Endothelial cell (in vitro differentiated cells): ENCODE measurements at regions not wholly inside any gene's neighbourhood (a gene's known extent, or its start where the extent isn't known, plus 50 kb on each side); places are given as distances from the start of the nearest gene placed in this dataset.

Source experiments
- DNase-seq: peaks from one replicate; pipeline ENCODE4 v3.0.0; 2021; ENCODE audit warnings: low spot score
- H3K27ac Mint-ChIP-seq: one replicate; pipeline ENCODE4 v1.8.0; 2021; ENCODE audit warnings: mixed read lengths, inconsistent platforms; ENCODE audit not compliant: unreplicated experiment
- H3K27me3 Mint-ChIP-seq: one replicate; pipeline ENCODE4 v1.8.0; 2021; ENCODE audit warnings: mild to moderate bottlenecking, moderate library complexity, mixed read lengths, inconsistent platforms; ENCODE audit not compliant: unreplicated experiment
- H3K36me3 Mint-ChIP-seq: one replicate; pipeline ENCODE4 v1.8.0; 2021; ENCODE audit warnings: mild to moderate bottlenecking, low read depth, mixed read lengths, inconsistent platforms; ENCODE audit not compliant: unreplicated experiment
- H3K4me1 Mint-ChIP-seq: one replicate; pipeline ENCODE4 v1.8.0; 2021; ENCODE audit warnings: mild to moderate bottlenecking, mixed read lengths, inconsistent platforms; ENCODE audit not compliant: unreplicated experiment
- H3K4me3 Mint-ChIP-seq: one replicate; pipeline ENCODE4 v1.8.0; 2021; ENCODE audit warnings: mild to moderate bottlenecking, mixed read lengths, inconsistent platforms; ENCODE audit not compliant: unreplicated experiment
- H3K9me3 Mint-ChIP-seq: one replicate; pipeline ENCODE4 v1.8.0; 2021; ENCODE audit warnings: mixed read lengths, inconsistent platforms; ENCODE audit not compliant: unreplicated experiment
- CTCF ChIP-seq: fragments of 200-600 bp; sonication (generic); IDR thresholded peaks from one replicate; pipeline ENCODE4 v1.5.0; 2021; ENCODE audit warnings: antibody characterized with exemption; ENCODE audit not compliant: unreplicated experiment

- H3K4me1 Mint-ChIP-seq: no peaks in the 10 kb centered on the region
- H3K36me3 Mint-ChIP-seq: no peaks in the 10 kb centered on the region
- no peaks in the 10 kb centered on the region for H3K27me3 Mint-ChIP-seq
- no peak for DNase-seq
- no peak for TF ChIP-seq CTCF
- H3K27ac Mint-ChIP-seq: no peak overlapping the region
- no peaks in the 10 kb centered on the region for H3K9me3 Mint-ChIP-seq
- no peak overlapping the region for H3K4me3 Mint-ChIP-seq
These were observed 56.6 kb upstream of the MYO16 start for GRCh38 chr13:108572782-108573211.

- Mint-ChIP-seq H3K27me3 (no peaks in the 10 kb centered on the region), H3K36me3 (no peaks in the 10 kb centered on the region), H3K4me1 (no peaks in the 10 kb centered on the region), H3K9me3 (no peaks in the 10 kb centered on the region), H3K27ac (no peak overlapping the region), H3K4me3 (no peak overlapping the region)
- TF ChIP-seq CTCF: no peak
- no peak for DNase-seq
These were observed 56.0 kb upstream of the MYO16 start for GRCh38 chr13:108573455-108573854.

- Mint-ChIP-seq H3K4me3 (no peak overlapping the region), H3K36me3 (no peaks in the 10 kb centered on the region), H3K27me3 (no peaks in the 10 kb centered on the region), H3K4me1 (no peaks in the 10 kb centered on the region), H3K9me3 (no peaks in the 10 kb centered on the region), H3K27ac (no peak overlapping the region)
- DNase-seq: no peak
- no peak for TF ChIP-seq CTCF
These were observed 54.6 kb upstream of the MYO16 start for GRCh38 chr13:108574856-108575255.

- no peak overlapping the region for H3K27ac Mint-ChIP-seq
- no peaks in the 10 kb centered on the region for H3K27me3 Mint-ChIP-seq
- no peaks in the 10 kb centered on the region for H3K9me3 Mint-ChIP-seq
- H3K4me1 Mint-ChIP-seq: no peaks in the 10 kb centered on the region
- no peak overlapping the region for H3K4me3 Mint-ChIP-seq
- H3K36me3 Mint-ChIP-seq: no peaks in the 10 kb centered on the region
- no peak for TF ChIP-seq CTCF
- no peak for DNase-seq
These were observed 54.0 kb upstream of the MYO16 start for GRCh38 chr13:108575430-108575829.
